Parathyroid adenoma (tissue), 2 donors: ENCODE measurements at regions not wholly inside any gene's neighbourhood (a gene's known extent, or its start where the extent isn't known, plus 50 kb on each side); places are given as distances from the start of the nearest gene placed in this dataset.

Experiments used
- H2AFZ ChIP-seq: fragments of 300-600 bp; sonication (generic); one replicate; pipeline ENCODE4 v1.7.0; 2017; ENCODE audit warnings: antibody characterized with exemption, mild to moderate bottlenecking
- H3K27ac ChIP-seq: fragments of 300-600 bp; sonication (generic); one replicate; pipeline ENCODE4 v1.7.0; 2017
- H3K27me3 ChIP-seq: fragments of 300-600 bp; sonication (generic); one replicate; pipeline ENCODE4 v1.7.0; 2017; ENCODE audit warnings: low read length; ENCODE audit not compliant: control insufficient read depth, insufficient read depth
- H3K36me3 ChIP-seq: fragments of 300-600 bp; sonication (generic); one replicate; pipeline ENCODE4 v1.7.0; 2017; ENCODE audit warnings: low read length; ENCODE audit not compliant: control insufficient read depth, insufficient read depth
- H3K4me1 ChIP-seq: fragments of 300-600 bp; sonication (generic); one replicate; pipeline ENCODE4 v1.7.0; 2017; ENCODE audit warnings: control low read depth
- H3K4me2 ChIP-seq: fragments of 300-600 bp; sonication (generic); one replicate; pipeline ENCODE4 v1.7.0; 2017; ENCODE audit warnings: low read length
- H3K4me3 ChIP-seq: fragments of 300-600 bp; sonication (generic); one replicate; pipeline ENCODE4 v1.7.0; 2017; ENCODE audit warnings: low read depth, low read length
- H3K79me2 ChIP-seq: fragments of 300-600 bp; sonication (generic); one replicate; pipeline ENCODE4 v1.7.0; 2017; ENCODE audit warnings: control low read depth
- H3K9ac ChIP-seq: fragments of 300-600 bp; sonication (generic); one replicate; pipeline ENCODE4 v1.7.0; 2017; ENCODE audit warnings: mild to moderate bottlenecking
- H3K9me3 ChIP-seq: fragments of 300-600 bp; sonication (generic); one replicate; pipeline ENCODE4 v1.7.0; 2017; ENCODE audit warnings: low read length; ENCODE audit not compliant: control insufficient read depth
- CTCF ChIP-seq: fragments of 300-600 bp; sonication (generic); IDR thresholded peaks from one replicate; pipeline ENCODE4 v1.7.0; 2017; ENCODE audit warnings: antibody characterized with exemption, mild to moderate bottlenecking
- donor health status: primary hyperparathyroidism.

- Histone ChIP-seq H3K27me3 (no peaks in the 10 kb centered on the region), H3K4me1 (no peaks in the 10 kb centered on the region), H2AFZ (no peak overlapping the region), H3K79me2 (no peaks in the 10 kb centered on the region), H3K4me3 (no peak overlapping the region), H3K9me3 (no peaks in the 10 kb centered on the region), H3K4me2 (no peak overlapping the region), H3K36me3 (no peaks in the 10 kb centered on the region), H3K9ac (no peak overlapping the region), H3K27ac (no peak overlapping the region)
- TF ChIP-seq CTCF: no peak
Measured at GRCh38 chr14:94917041-94917600, 147.2 kb upstream of the GSC start.

- H3K4me3 ChIP-seq: no peak overlapping the region
- no peak overlapping the region for H2AFZ ChIP-seq
- H3K27me3 ChIP-seq: peaks cover 3% of the 10 kb centered on the region
- H3K9ac ChIP-seq: no peak overlapping the region
- H3K79me2 ChIP-seq: no peaks in the 10 kb centered on the region
- H3K27ac ChIP-seq: no peak overlapping the region
- H3K9me3 ChIP-seq: no peaks in the 10 kb centered on the region
- H3K36me3 ChIP-seq: no peaks in the 10 kb centered on the region
- no peak for TF ChIP-seq CTCF
- no peaks in the 10 kb centered on the region for H3K4me1 ChIP-seq
- no peak overlapping the region for H3K4me2 ChIP-seq
Measured at GRCh38 chr14:94914191-94914590, 144.3 kb upstream of the GSC start.

- H3K4me3 ChIP-seq: no peak overlapping the region
Measured at GRCh38 chr14:94907626-94908261, 137.8 kb upstream of the GSC start.

GRCh38 chr14:94906991-94907587 lies 137.2 kb upstream of the GSC start:
- Histone ChIP-seq H3K27ac (no peak overlapping the region), H2AFZ (no peak overlapping the region), H3K4me3 (no peak overlapping the region)

More at GRCh38 chr14:94907626-94908261, 137.8 kb upstream of the GSC start:
- H3K4me2 ChIP-seq: no peak overlapping the region
- no peak overlapping the region for H2AFZ ChIP-seq
- TF ChIP-seq CTCF: no peak
- H3K27ac ChIP-seq: no peak overlapping the region
- peaks cover 4% of the 10 kb centered on the region for H3K27me3 ChIP-seq
- H3K36me3 ChIP-seq: no peaks in the 10 kb centered on the region
- H3K4me1 ChIP-seq: no peaks in the 10 kb centered on the region
- no peaks in the 10 kb centered on the region for H3K9me3 ChIP-seq
- no peaks in the 10 kb centered on the region for H3K79me2 ChIP-seq
- no peak overlapping the region for H3K9ac ChIP-seq

More at GRCh38 chr14:94906991-94907587, 137.2 kb upstream of the GSC start:
- Histone ChIP-seq H3K36me3 (no peaks in the 10 kb centered on the region), H3K4me2 (no peak overlapping the region), H3K27me3 (peaks cover 4% of the 10 kb centered on the region), H3K4me1 (no peaks in the 10 kb centered on the region), H3K9ac (no peak overlapping the region), H3K79me2 (no peaks in the 10 kb centered on the region), H3K9me3 (no peaks in the 10 kb centered on the region)
- TF ChIP-seq CTCF: no peak
